Lung (tissue), 11 donors: ENCODE measurements at regions not wholly inside any gene's neighbourhood (a gene's known extent, or its start where the extent isn't known, plus 50 kb on each side); places are given as distances from the start of the nearest gene placed in this dataset.

Source experiments
- ATAC-seq: fragments of 200-7000 bp; cut with Tn5 transposase; one replicate; pipeline ENCODE4 v1.9.1; 2020; ENCODE audit warnings: moderate number of reproducible peaks; ENCODE audit not compliant: insufficient read depth, low FRiP score
- DNase-seq, 3 donors: peaks; one replicate each; pipeline ENCODE4 v3.0.0-alpha.2; 2013 to 2017
- H3K27ac ChIP-seq, 2 donors: one replicate each; pipeline ENCODE4 v1.5.1; 2013; ENCODE audit warnings: mild to moderate bottlenecking in 2 of 2, moderate library complexity in 2 of 2, control low read depth in 1 of 2, inconsistent platforms in 1 of 2, low read depth in 1 of 2, low read length in 1 of 2
- H3K27me3 ChIP-seq, 3 donors: one replicate each; pipeline ENCODE4 v1.5.1; 2013; ENCODE audit warnings: low read length in 2 of 3; ENCODE audit not compliant: control insufficient read depth in 3 of 3, insufficient read depth in 3 of 3
- H3K36me3 ChIP-seq, 4 donors: one replicate each; pipeline ENCODE4 v1.5.1; 2013; ENCODE audit warnings: low read length in 4 of 4, mild to moderate bottlenecking in 1 of 4, moderate library complexity in 1 of 4; ENCODE audit not compliant: control insufficient read depth in 4 of 4, insufficient read depth in 4 of 4
- H3K4me1 ChIP-seq, 5 donors: one replicate each; pipeline ENCODE4 v1.5.1; 2013; ENCODE audit warnings: low read length in 5 of 5, mild to moderate bottlenecking in 2 of 5, moderate library complexity in 1 of 5; ENCODE audit not compliant: control insufficient read depth in 5 of 5, insufficient read depth in 5 of 5
- H3K4me3 ChIP-seq: one replicate; pipeline ENCODE4 v1.5.1; 2013; ENCODE audit warnings: mild to moderate bottlenecking, control low read depth, moderate library complexity
- H3K9ac ChIP-seq, 2 donors: one replicate each; pipeline ENCODE4 v1.5.1; 2013; ENCODE audit warnings: low read length in 2 of 2, control low read depth in 1 of 2; ENCODE audit not compliant: insufficient read depth in 1 of 2
- H3K9me3 ChIP-seq, 4 donors: one replicate each; pipeline ENCODE4 v1.5.1; 2013; ENCODE audit warnings: low read length in 3 of 4, mild to moderate bottlenecking in 1 of 4, moderate library complexity in 1 of 4; ENCODE audit not compliant: control insufficient read depth in 4 of 4, insufficient read depth in 3 of 4
- WGBS, 2 donors: extraction: QIAGEN DNeasy Blood & Tissue Kit; methylation state at CpG; one replicate each; pipeline ENCODE4 v1.1.7; 2013; 5-methylcytosine and 5-hydroxymethylcytosine counted together
- TF ChIP-seq, protein P1 (sequence below): IDR thresholded peaks from 2 replicates; pipeline ENCODE4 v1.5.1; 2012; ENCODE audit warnings: mild to moderate bottlenecking; ENCODE audit errors: control extremely low read depth, extremely low read depth
- donor health status: control.
- donor health status: control.
- donor health status: Bipolar disorder and iron deficiency.
- donor health status: healthy.
- donor health status: DM: yes; HTN: yes; CAD: no.

DNA sequence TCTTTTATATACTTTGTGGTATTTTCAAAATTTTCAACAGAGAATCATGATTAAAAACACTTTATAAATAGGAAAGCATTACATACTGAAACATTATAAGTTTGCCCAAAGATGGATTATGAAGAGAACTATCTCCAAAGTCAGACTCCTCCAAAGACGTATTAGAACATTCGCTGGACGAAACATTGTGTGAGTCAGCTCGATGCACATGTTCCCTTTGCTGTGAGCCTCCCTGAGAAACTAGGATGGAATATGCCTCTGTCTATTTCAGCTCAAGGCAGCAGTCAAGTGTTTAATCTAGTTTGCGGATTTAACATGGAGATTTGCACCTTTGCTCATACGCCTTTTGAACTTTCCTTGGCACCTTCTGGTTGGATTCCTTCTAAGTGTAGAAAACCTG is 92.2 kb upstream of the NCKAP5 start:
- 92 to 94% methylated on average over 6 of the region's 6 CpGs for WGBS, 2 donors
- TF ChIP-seq, protein P1, sequence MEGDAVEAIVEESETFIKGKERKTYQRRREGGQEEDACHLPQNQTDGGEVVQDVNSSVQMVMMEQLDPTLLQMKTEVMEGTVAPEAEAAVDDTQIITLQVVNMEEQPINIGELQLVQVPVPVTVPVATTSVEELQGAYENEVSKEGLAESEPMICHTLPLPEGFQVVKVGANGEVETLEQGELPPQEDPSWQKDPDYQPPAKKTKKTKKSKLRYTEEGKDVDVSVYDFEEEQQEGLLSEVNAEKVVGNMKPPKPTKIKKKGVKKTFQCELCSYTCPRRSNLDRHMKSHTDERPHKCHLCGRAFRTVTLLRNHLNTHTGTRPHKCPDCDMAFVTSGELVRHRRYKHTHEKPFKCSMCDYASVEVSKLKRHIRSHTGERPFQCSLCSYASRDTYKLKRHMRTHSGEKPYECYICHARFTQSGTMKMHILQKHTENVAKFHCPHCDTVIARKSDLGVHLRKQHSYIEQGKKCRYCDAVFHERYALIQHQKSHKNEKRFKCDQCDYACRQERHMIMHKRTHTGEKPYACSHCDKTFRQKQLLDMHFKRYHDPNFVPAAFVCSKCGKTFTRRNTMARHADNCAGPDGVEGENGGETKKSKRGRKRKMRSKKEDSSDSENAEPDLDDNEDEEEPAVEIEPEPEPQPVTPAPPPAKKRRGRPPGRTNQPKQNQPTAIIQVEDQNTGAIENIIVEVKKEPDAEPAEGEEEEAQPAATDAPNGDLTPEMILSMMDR: no peak
- no peak for DNase-seq

DNA sequence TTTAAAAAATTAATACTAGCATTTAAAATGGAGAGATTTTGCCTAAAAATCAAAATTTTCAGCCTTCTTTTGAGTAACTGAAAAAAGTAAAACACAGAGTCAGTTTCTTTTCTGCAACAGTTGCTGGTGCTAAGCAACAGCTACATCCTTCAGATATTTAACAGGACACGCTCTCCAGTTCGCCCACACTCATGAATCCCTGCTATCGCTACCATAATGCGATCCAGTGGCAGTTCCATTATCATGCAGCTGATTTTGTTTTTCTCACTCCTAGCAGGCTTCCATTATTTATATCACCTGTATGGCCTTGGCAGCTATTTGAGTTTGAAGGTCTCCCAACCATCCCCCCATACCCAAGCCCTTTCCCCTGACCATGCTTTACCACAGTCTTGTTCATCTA is 93.1 kb upstream of the NCKAP5 start:
- WGBS, 2 donors: 92 to 93% methylated on average over 4 of the region's 4 CpGs
- Histone ChIP-seq H3K36me3 (no peaks in the 10 kb centered on the region), H3K27ac (no peak overlapping the region), H3K27me3 (no peaks in the 10 kb centered on the region), H3K4me3 (no peak overlapping the region), H3K9me3 (peaks cover 0 to 2% (median 0%) of the 10 kb centered on the region in 4 donors), H3K4me1 (no peaks in the 10 kb centered on the region), H3K9ac (no peak overlapping the region)
- DNase-seq: no peak
- TF ChIP-seq, protein P1: no peak
- no peak for ATAC-seq

More for the DNA sequence above, 92.2 kb upstream of the NCKAP5 start:
- Histone ChIP-seq H3K4me3 (no peak overlapping the region), H3K27me3 (no peaks in the 10 kb centered on the region), H3K36me3 (no peaks in the 10 kb centered on the region), H3K4me1 (no peaks in the 10 kb centered on the region), H3K9ac (no peak overlapping the region), H3K9me3 (peaks cover 0 to 2% (median 0%) of the 10 kb centered on the region in 4 donors), H3K27ac (no peak overlapping the region)
- ATAC-seq: no peak

DNA sequence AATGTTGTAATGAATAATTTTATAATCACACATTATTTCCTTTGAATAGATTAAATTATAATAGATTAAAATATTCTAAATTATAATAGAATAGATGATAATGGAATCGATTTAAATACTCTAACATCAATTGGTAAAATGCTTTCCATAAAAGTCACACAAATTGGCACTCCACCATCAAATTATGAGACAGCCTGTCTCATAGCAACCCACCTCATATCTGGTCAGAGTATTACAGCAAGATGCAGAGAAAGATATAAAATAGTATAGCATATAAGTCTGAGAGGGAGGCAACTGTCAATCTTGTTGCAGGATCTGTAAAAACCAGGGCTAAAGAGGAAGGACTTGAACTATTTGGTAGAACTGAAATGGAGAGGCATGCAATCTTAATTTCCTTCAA is 98.4 kb upstream of the NCKAP5 start:
- no peak for DNase-seq
- 85 to 91% methylated on average over 1 of the region's 1 CpG for WGBS, 2 donors
- TF ChIP-seq, protein P1: no peak
- H3K4me3 ChIP-seq: no peak overlapping the region
- no peak overlapping the region for H3K27ac ChIP-seq
- H3K27me3 ChIP-seq: no peaks in the 10 kb centered on the region
- peaks cover 0 to 1% (median 0%) of the 10 kb centered on the region in 5 donors for H3K4me1 ChIP-seq
- no peaks in the 10 kb centered on the region for H3K36me3 ChIP-seq
- H3K9me3 ChIP-seq: peaks cover 0 to 4% (median 2%) of the 10 kb centered on the region in 4 donors
- H3K9ac ChIP-seq: no peak overlapping the region
- ATAC-seq: no peak

DNA sequence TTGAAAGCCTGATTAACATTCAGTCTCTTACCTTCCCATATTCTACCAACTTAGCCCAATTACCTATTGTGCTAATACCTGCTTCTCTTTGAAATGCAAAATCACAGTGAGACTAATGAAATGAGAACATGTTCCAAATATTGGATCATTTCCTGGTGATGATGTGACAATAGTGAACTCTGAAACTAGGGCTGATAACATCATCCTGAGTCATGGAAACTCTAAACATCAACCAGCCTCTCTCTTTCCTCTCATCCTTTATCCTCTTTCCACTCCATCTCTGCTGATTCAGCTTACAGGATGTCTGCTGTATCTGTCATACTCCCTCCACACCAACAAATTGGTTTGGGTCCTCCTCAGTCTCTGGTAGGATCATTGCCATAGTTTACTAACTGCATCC is 98.8 kb upstream of the NCKAP5 start:
- Histone ChIP-seq H3K4me3 (no peak overlapping the region), H3K27me3 (no peaks in the 10 kb centered on the region), H3K36me3 (no peaks in the 10 kb centered on the region), H3K27ac (no peak overlapping the region), H3K9ac (no peak overlapping the region), H3K9me3 (peaks cover 0 to 4% (median 2%) of the 10 kb centered on the region in 4 donors), H3K4me1 (peaks cover 0 to 6% (median 0%) of the 10 kb centered on the region in 5 donors)
- ATAC-seq (no peak), DNase-seq (no peak)
- TF ChIP-seq, protein P1: no peak
